ENCODE measurements at regions not wholly inside any gene's neighbourhood (a gene's known extent, or its start where the extent isn't known, plus 50 kb on each side); places are given as distances from the start of the nearest gene placed in this dataset.

DNA sequence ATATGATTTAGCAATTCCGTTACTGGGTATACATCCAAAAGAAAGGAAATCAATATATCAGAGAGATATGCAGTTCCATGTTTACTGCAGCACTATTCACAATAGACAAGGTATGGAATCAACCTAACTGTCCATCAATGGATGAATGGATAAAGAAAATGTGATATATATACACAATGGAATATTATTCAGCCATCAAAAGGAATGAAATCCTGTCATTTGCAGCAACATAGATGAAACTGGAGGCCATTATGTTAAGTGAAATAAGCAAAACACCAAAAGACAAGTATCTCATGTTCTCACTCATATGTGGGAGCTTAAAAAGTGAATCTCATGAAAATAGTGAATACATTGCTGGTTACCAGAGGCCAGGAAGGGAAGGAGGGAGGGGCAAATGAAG, 390.8 kb downstream of the ZFHX3 start:
- H3K27me3 Mint-ChIP-seq (ENCODE audit: low read depth in 3 of 3) = no peaks in the 10 kb centered on the region
- intact Hi-C loops (cut with micrococcal nuclease) = no loop called here
- Histone ChIP-seq H3K36me3 (replicated peaks in 1 of 2; ENCODE audit: control insufficient read depth in 1 of 2, insufficient read depth in 2 of 2, low read length in 2 of 2) (no peaks in the 10 kb centered on the region), H3K27me3 (ENCODE audit: control insufficient read depth in 2 of 2, insufficient read depth in 2 of 2, low read length in 2 of 2) (no peaks in the 10 kb centered on the region), H3K27ac (ENCODE audit: low read depth in 1 of 2, low read length in 2 of 2) (no peak overlapping the region), H3K4me3 (replicated peaks in 1 of 3; ENCODE audit: low read depth in 2 of 3, low read length in 3 of 3) (no peak overlapping the region), H3K79me2 (ENCODE audit: insufficient read depth, low read length) (peaks cover 42% of the 10 kb centered on the region), H3K9me3 (replicated peaks in 1 of 2; ENCODE audit: control insufficient read depth in 1 of 2, insufficient read depth in 1 of 2, low read length in 2 of 2) (peaks cover 0 to 7% of the 10 kb centered on the region in 2 donors), H3K9ac (ENCODE audit: insufficient read depth, low read length, poor library complexity, severe bottlenecking) (no peak overlapping the region), H4K20me1 (ENCODE audit: insufficient read depth, low read length) (no peaks in the 10 kb centered on the region), H3K4me2 (replicated peaks; ENCODE audit: extremely low read depth, low read length, poor library complexity, severe bottlenecking) (no peak overlapping the region), H2AFZ (ENCODE audit: insufficient read depth, low read depth, low read length, poor library complexity, severe bottlenecking) (no peak overlapping the region), H3K4me1 (ENCODE audit: control insufficient read depth in 1 of 2, insufficient read depth in 2 of 2, low read length in 2 of 2) (no peaks in the 10 kb centered on the region)
- no peak for DNase-seq
- H3K4me3 Mint-ChIP-seq = no peak overlapping the region
- H3K9me3 Mint-ChIP-seq = peaks cover 2 to 23% (median 7%) of the 10 kb centered on the region in 7 donors
- no peak overlapping the region for H3K27ac Mint-ChIP-seq
- peaks cover 2 to 12% of the 10 kb centered on the region in 2 donors for H3K36me3 Mint-ChIP-seq
- TF ChIP-seq, protein P1, sequence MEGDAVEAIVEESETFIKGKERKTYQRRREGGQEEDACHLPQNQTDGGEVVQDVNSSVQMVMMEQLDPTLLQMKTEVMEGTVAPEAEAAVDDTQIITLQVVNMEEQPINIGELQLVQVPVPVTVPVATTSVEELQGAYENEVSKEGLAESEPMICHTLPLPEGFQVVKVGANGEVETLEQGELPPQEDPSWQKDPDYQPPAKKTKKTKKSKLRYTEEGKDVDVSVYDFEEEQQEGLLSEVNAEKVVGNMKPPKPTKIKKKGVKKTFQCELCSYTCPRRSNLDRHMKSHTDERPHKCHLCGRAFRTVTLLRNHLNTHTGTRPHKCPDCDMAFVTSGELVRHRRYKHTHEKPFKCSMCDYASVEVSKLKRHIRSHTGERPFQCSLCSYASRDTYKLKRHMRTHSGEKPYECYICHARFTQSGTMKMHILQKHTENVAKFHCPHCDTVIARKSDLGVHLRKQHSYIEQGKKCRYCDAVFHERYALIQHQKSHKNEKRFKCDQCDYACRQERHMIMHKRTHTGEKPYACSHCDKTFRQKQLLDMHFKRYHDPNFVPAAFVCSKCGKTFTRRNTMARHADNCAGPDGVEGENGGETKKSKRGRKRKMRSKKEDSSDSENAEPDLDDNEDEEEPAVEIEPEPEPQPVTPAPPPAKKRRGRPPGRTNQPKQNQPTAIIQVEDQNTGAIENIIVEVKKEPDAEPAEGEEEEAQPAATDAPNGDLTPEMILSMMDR (IDR thresholded peaks at IDR 0.05) = no peak
- no CpG with 5 or more reads among the region's 1 CpG for WGBS (ENCODE audit: insufficient coverage)
- peaks cover 6% of the 10 kb centered on the region for H3K4me1 Mint-ChIP-seq

DNA sequence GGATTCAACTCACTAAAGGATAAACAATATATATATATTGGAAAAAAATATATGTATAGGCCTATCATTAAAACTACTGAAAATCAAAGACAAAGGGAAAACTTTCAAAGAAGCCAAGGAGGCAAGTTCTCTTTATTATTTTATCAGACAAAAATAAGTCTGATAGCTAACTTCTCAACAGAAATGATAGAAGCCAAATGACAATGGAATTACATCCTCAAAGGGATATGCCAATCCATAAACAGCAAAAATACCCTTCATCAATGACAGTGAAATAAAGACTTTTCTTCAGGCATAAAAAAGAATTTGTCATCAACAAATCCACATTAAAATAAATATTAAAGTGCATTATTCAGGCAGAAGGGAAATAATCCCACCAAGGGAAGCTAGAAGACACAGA, 393.4 kb downstream of the ZFHX3 start:
- Mint-ChIP-seq H3K36me3 (peaks cover 2 to 12% of the 10 kb centered on the region in 2 donors), H3K4me3 (no peak overlapping the region), H3K27ac (no peak overlapping the region), H3K27me3 (ENCODE audit: low read depth in 3 of 3) (no peaks in the 10 kb centered on the region), H3K4me1 (peaks cover 6% of the 10 kb centered on the region), H3K9me3 (peaks cover 3 to 35% (median 7%) of the 10 kb centered on the region in 7 donors)
- TF ChIP-seq, protein P1 (IDR thresholded peaks at IDR 0.05) = no peak
- intact Hi-C loops (cut with micrococcal nuclease) = no loop called here
- Histone ChIP-seq H3K79me2 (ENCODE audit: insufficient read depth, low read length) (peaks cover 22% of the 10 kb centered on the region), H3K27me3 (ENCODE audit: control insufficient read depth in 2 of 2, insufficient read depth in 2 of 2, low read length in 2 of 2) (no peaks in the 10 kb centered on the region), H3K4me1 (ENCODE audit: control insufficient read depth in 1 of 2, insufficient read depth in 2 of 2, low read length in 2 of 2) (no peaks in the 10 kb centered on the region), H2AFZ (ENCODE audit: insufficient read depth, low read depth, low read length, poor library complexity, severe bottlenecking) (no peak overlapping the region), H3K36me3 (replicated peaks in 1 of 2; ENCODE audit: control insufficient read depth in 1 of 2, insufficient read depth in 2 of 2, low read length in 2 of 2) (no peaks in the 10 kb centered on the region), H3K9me3 (replicated peaks in 1 of 2; ENCODE audit: control insufficient read depth in 1 of 2, insufficient read depth in 1 of 2, low read length in 2 of 2) (peaks cover 0 to 11% of the 10 kb centered on the region in 2 donors), H3K27ac (ENCODE audit: low read depth in 1 of 2, low read length in 2 of 2) (no peak overlapping the region), H4K20me1 (ENCODE audit: insufficient read depth, low read length) (no peaks in the 10 kb centered on the region), H3K4me3 (replicated peaks in 1 of 3; ENCODE audit: low read depth in 2 of 3, low read length in 3 of 3) (no peak overlapping the region), H3K9ac (ENCODE audit: insufficient read depth, low read length, poor library complexity, severe bottlenecking) (no peak overlapping the region), H3K4me2 (replicated peaks; ENCODE audit: extremely low read depth, low read length, poor library complexity, severe bottlenecking) (no peak overlapping the region)
- DNase-seq = no peak
